ENCODE measurements at regions not wholly inside any gene's neighbourhood (a gene's known extent, or its start where the extent isn't known, plus 50 kb on each side); places are given as distances from the start of the nearest gene placed in this dataset.

GRCh38 chr20:48195121-48195870 lies 410.0 kb upstream of the SULF2 start:
- no peak for DNase-seq

DNA sequence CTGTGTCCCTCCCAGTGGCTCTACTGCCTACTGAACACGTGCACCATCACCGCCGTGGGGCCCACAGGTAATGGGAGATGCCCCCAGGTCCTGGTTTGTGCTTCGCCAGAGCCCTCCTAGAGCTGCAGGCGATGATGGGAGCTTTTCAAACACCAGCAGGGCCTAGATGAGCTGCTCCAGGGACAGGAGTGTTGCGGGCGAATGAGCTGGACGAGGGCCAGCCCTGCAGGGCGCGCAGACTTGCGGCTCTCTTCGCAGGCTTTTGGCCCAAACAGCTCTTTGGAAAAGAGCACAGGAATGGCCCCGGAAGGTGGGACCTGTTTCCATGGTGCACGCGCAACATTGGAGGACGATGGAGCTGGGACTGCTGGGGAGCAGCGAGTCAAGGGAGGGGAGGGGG lies 409.3 kb upstream of the SULF2 start:
- DNase-seq, result no peak

DNA sequence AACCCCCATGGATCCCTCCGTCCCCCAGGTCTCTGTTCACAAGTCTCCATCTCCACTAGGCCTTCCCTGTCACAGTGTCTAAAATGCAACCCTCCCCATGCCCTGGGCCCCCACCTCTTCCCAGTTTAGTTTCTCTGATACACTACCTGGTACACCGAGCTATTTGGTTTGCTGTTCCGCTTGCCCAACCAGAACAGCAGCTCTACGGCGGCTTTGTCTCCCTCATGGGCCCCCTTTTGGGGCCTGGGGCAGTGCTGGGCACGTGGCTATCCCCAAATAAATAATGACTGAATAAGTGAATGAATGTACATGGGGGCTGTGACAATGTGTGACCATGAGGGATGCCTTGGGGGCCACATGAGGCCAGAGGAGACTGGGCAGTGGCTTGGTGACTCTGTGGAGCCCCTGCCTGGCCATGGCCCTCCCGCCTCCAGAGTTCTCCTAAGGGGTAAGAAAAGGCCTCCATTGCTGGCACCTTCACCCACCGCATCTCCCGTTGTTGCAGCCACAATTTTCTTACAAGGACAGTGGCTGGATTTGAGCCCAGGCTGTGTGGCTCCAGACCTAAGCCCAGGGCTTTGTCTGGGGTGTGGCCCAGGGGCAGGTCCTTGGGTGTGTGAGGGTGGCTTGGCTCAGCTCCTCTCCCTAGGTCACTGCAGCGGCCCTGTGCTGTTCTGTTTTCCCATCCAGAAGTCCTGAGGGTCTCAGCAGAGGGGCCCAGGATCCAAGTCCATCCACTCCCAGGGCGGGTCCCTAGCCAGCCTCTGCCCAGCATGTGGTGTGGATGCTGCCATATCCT lies 408.5 kb upstream of the SULF2 start:
- DNase-seq, result no peak

- no peak for DNase-seq
Observed at GRCh38 chr20:48192109-48192508, 406.8 kb upstream of the SULF2 start.

- no peak for DNase-seq
Observed at GRCh38 chr20:48191200-48191599, 405.9 kb upstream of the SULF2 start.

- no peak for DNase-seq
Observed at GRCh38 chr20:48190757-48191156, 405.5 kb upstream of the SULF2 start.

- DNase-seq, result no peak
Observed at GRCh38 chr20:48189181-48189580, 403.9 kb upstream of the SULF2 start.

DNA sequence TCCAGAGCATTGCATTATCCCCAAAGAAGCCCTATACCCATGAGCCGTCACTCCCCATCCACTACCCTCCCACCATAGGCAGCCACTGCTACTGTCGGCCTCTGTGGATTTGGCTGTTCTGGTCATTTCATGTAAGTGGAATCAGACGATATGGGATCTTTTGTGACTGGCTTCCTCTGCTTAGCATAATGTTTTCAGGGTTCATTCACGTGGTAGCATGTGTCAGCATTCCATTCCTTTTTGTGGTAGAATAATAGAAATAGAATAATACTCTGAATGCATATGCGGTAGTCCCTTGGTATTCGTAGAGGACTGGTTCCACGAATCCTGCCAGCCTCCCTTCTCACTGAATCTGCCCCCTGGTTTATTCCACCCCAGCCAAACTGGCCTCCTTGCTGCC lies 402.6 kb upstream of the SULF2 start:
- DNase-seq, result no peak

DNA sequence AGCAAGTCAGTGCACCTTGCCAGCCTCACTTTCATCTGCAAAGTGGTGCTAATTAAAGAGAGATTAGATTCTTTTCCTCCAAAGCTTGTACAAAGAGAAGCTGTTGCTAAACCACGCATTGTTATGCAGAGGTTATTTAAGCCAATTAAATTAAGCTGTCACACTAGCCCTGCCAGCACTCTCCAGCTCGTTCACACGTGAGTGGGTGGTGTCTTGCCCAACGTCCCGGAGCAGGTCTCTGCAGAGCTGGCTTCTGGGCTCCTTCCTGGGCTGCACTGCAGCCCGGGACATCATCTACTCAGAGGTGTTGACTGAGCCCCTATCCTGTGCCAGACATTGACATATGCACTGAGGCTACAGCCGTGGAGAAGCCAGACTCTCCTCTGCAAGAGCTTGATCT lies 401.6 kb upstream of the SULF2 start:
- no peak for DNase-seq

- no peak for DNase-seq
Observed at GRCh38 chr20:48186447-48186846, 401.2 kb upstream of the SULF2 start.

- no peak for DNase-seq
Observed at GRCh38 chr20:48184229-48184628, 398.9 kb upstream of the SULF2 start.

DNA sequence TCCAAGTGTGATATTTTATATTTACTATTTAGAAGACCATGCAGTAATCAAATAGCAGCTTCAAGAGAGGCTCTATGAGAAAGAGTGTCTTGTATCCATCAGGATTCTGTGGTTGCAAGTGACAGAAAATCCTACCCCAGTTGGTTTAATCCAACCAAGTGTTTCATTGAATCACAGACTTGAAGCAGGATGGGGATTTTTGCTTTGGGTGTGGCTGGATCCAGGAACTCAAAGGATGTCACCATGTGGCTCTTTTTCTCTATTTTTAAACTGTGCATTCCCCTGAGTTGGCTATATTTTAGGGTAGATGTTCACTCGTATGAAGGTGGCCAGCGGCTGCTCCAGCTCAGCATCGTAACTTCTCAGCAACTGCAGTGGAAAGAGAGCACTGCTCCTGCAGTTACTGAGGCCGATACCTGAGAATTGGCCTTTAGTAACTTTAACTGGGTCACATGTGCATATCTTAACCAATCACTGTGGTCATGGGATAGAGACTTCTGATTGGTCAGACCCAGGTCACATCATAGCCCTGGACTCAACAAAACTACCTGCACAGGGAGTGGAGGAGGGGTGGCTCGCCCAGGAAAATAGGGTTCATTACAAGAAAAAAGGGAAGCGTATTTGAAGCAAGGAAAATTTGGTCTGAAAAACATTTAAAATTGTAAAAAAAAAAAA lies 396.1 kb upstream of the SULF2 start:
- no peak for DNase-seq

GRCh38 chr20:48180618-48181017 lies 395.3 kb upstream of the SULF2 start:
- no peak for DNase-seq

DNA sequence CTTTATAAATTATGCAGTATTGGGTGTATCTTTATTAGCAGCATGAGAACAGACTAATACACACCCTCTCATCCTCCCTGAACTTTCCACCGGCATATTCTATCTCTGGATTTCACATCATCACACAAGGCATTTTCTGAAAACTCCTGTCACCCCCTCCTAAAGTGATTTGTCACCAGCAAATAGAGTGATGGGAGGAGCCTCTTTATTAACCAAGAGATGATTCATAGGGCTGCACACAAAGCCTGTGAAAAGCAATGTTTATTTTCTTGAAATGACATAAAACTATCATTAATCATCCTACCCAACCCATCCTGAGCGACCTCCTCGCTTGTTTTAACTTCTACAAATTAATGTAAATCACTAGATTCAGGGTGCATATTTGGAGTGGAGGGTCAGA lies 394.7 kb upstream of the SULF2 start:
- no peak for DNase-seq

DNA sequence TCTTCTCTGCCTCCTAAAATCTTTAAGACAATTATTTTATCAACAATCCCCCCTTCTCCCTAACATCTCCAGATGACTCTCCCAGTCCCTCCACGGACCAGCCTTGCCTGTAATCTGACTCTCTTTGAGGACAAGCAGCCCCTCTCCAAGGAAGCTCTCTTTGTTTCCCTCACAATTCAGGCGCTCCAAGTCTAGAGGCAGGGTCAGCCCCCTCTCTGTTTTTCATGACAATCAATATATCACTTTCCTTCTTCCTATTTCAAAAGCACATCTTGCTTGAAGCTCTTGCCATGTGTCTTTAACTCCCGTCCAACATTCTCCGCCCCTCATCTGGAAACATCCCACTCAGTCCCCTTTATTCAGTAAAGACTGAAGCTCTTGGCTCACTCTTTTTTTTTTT lies 393.4 kb upstream of the SULF2 start:
- no peak for DNase-seq

DNA sequence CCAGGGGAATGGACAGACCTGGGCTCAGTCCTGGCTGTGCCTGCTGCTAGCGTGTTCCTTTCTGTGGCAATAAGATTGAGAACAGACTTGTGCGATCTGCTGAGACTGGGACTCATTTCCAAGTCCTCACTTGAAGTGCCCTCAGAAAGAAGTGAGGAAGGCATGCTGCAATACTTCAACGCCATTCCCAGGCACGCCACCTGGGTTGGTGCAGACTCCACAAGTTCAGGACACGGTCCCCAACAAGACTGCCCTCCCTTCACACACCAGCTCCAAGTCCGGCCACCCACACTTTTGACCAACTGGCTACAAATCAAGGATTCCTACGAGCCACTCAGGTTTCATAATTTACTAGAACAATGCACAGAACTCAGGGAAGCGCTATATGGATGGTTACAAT lies 391.8 kb upstream of the SULF2 start:
- DNase-seq, result no peak

- no peak for DNase-seq
Observed at GRCh38 chr20:48176139-48176538, 390.9 kb upstream of the SULF2 start.

- no peak for DNase-seq
Observed at GRCh38 chr20:48175261-48175660, 390.0 kb upstream of the SULF2 start.

GRCh38 chr20:48172357-48172702 lies 387.0 kb upstream of the SULF2 start:
- no peak for DNase-seq

DNA sequence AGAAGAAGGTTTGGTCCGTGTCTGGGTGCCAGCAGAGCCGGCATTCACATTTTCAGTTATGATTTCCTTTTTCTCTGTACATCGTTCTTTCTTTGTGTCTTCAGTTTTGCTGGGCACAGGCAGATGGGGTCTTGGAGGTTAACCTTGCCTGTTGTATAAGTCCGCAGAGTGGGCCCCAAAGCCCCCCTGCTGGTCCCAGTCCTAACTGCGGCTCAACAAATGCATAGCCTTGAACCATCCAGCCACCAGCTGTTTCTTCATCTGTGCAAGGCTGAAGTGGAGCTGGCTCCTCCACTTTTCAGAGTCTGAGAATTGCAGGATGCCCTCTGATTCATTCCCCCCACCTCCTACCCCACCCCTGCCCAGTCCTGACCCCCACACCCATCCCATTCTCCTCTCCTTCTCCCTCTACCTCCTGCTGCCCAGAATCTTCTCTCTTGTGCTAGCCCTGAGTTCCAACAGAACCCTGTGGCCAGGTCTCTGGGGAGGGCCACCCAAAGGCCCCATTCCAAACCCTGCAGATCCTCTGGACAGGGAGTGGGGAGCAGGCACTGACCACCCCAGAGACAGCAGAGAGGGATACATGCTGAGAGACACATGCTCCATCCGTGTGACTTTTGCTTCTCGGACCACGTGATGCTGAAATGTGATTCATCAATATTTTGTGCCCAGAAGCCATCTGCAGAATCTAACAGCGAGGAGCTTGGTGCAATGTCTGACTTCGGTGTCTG lies 386.5 kb upstream of the SULF2 start:
- DNase-seq, result no peak

- no peak for DNase-seq
Observed at GRCh38 chr20:48171071-48171470, 385.8 kb upstream of the SULF2 start.

- no peak for DNase-seq
Observed at GRCh38 chr20:48170625-48171024, 385.3 kb upstream of the SULF2 start.

DNA sequence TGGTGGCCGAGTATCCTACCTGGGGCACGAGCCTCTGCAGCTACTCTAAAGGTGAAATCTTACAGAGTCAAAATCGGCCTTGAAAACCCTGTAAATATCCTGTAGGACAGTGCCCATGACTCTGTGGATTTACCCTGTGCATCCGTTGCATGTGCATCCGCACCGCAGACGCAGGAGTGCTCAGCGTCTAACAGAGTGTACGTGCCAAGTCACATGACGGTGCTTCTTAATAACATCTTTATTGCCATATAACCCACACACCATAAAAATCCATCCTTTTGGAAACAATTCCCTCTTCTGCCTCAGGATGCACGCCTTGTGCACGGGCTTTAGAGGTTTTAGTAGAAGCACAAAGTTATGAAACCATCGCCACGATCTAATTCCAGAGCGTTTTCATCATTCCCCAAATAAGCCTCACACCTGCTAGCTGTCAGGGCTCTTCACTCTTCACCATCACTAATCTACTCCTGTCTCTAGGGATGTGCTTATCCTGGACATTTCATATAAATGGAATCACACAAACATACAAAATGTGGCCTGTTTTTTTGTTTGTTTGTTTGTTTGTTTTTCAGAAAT lies 384.5 kb upstream of the SULF2 start:
- DNase-seq, result no peak

Data from T-helper 2 cell (primary cell).